Skeletal muscle tissue (tissue), 3 donors: ENCODE measurements at regions not wholly inside any gene's neighbourhood (a gene's known extent, or its start where the extent isn't known, plus 50 kb on each side); places are given as distances from the start of the nearest gene placed in this dataset.

Experiments
- H3K27ac ChIP-seq: one replicate; pipeline ENCODE4 v1.7.0; 2013; ENCODE audit warnings: mild to moderate bottlenecking, low read depth, low read length, inconsistent platforms
- H3K27me3 ChIP-seq, 3 donors: one replicate each; pipeline ENCODE4 v1.7.0; 2013; ENCODE audit warnings: low read length in 3 of 3; ENCODE audit not compliant: control insufficient read depth in 3 of 3, insufficient read depth in 3 of 3
- H3K36me3 ChIP-seq, 3 donors: one replicate each; pipeline ENCODE4 v1.7.0; 2013; ENCODE audit warnings: low read length in 3 of 3; ENCODE audit not compliant: control insufficient read depth in 3 of 3, insufficient read depth in 3 of 3
- H3K4me1 ChIP-seq, 3 donors: one replicate each; pipeline ENCODE4 v1.7.0; 2013; ENCODE audit warnings: low read length in 3 of 3, mild to moderate bottlenecking in 3 of 3; ENCODE audit not compliant: control insufficient read depth in 3 of 3, insufficient read depth in 3 of 3
- H3K4me3 ChIP-seq, 3 donors: one replicate each; pipeline ENCODE4 v1.7.0; 2013; ENCODE audit warnings: low read length in 3 of 3
- H3K9ac ChIP-seq, 3 donors: one replicate each; pipeline ENCODE4 v1.7.0; 2013; ENCODE audit warnings: low read length in 3 of 3, mild to moderate bottlenecking in 3 of 3, moderate library complexity in 2 of 3, low read depth in 1 of 3
- H3K9me3 ChIP-seq, 3 donors: one replicate each; pipeline ENCODE4 v1.7.0; 2013; ENCODE audit warnings: low read length in 3 of 3; ENCODE audit not compliant: control insufficient read depth in 3 of 3
- donor health status: Osteomylitis.

GRCh38 chr14:100671906-100672305 is 54.8 kb upstream of the DLK1 start:
- no peaks in the 10 kb centered on the region for H3K36me3 ChIP-seq
- H3K9me3 ChIP-seq: no peaks in the 10 kb centered on the region
- H3K4me3 ChIP-seq: no peak overlapping the region
- peaks cover 11 to 16% (median 12%) of the 10 kb centered on the region in 3 donors for H3K4me1 ChIP-seq
- H3K27ac ChIP-seq: no peak overlapping the region
- H3K9ac ChIP-seq: no peak overlapping the region
- H3K27me3 ChIP-seq: peaks cover 33 to 70% (median 58%) of the 10 kb centered on the region in 3 donors

GRCh38 chr14:100673085-100673806 is 53.4 kb upstream of the DLK1 start:
- Histone ChIP-seq H3K9ac (no peak overlapping the region), H3K4me1 (peaks cover 22 to 26% (median 25%) of the 10 kb centered on the region in 3 donors), H3K4me3 (no peak overlapping the region), H3K27me3 (peaks cover 21 to 65% (median 49%) of the 10 kb centered on the region in 3 donors), H3K9me3 (no peaks in the 10 kb centered on the region), H3K27ac (no peak overlapping the region), H3K36me3 (no peaks in the 10 kb centered on the region)

- Histone ChIP-seq H3K27ac (no peak overlapping the region), H3K4me3 (no peak overlapping the region), H3K9me3 (no peaks in the 10 kb centered on the region), H3K4me1 (peaks cover 24 to 31% (median 30%) of the 10 kb centered on the region in 3 donors), H3K36me3 (no peaks in the 10 kb centered on the region), H3K27me3 (peaks cover 17 to 66% (median 49%) of the 10 kb centered on the region in 3 donors), H3K9ac (no peak overlapping the region)
Observed at GRCh38 chr14:100673807-100674154, 52.9 kb upstream of the DLK1 start.

GRCh38 chr14:100674428-100674827 is 52.3 kb upstream of the DLK1 start:
- Histone ChIP-seq H3K36me3 (no peaks in the 10 kb centered on the region), H3K4me1 (peaks cover 29 to 34% (median 31%) of the 10 kb centered on the region in 3 donors), H3K9me3 (no peaks in the 10 kb centered on the region), H3K27me3 (peaks cover 12 to 62% (median 46%) of the 10 kb centered on the region in 3 donors), H3K27ac (no peak overlapping the region), H3K4me3 (no peak overlapping the region), H3K9ac (no peak overlapping the region)

- Histone ChIP-seq H3K9me3 (no peaks in the 10 kb centered on the region), H3K4me3 (no peak overlapping the region), H3K36me3 (no peaks in the 10 kb centered on the region), H3K4me1 (peaks cover 35 to 36% (median 35%) of the 10 kb centered on the region in 3 donors), H3K9ac (no peak overlapping the region), H3K27ac (no peak overlapping the region), H3K27me3 (peaks cover 12 to 57% (median 44%) of the 10 kb centered on the region in 3 donors)
Observed at GRCh38 chr14:100674897-100675619, 51.6 kb upstream of the DLK1 start.

- Histone ChIP-seq H3K9me3 (no peaks in the 10 kb centered on the region), H3K4me1 (peaks cover 43 to 45% (median 44%) of the 10 kb centered on the region in 3 donors), H3K27ac (no peak overlapping the region), H3K27me3 (peaks cover 12 to 55% (median 47%) of the 10 kb centered on the region in 3 donors), H3K4me3 (no peak overlapping the region), H3K9ac (no peak overlapping the region), H3K36me3 (no peaks in the 10 kb centered on the region)
Observed at GRCh38 chr14:100675699-100676684, 50.7 kb upstream of the DLK1 start.
